GM21786 (cell line): ENCODE measurements at regions not wholly inside any gene's neighbourhood (a gene's known extent, or its start where the extent isn't known, plus 50 kb on each side); places are given as distances from the start of the nearest gene placed in this dataset.
A peak's percentile ranks its signal among the peaks of the same experiment; 100 is the strongest.

Experiments
- ATAC-seq: cut with Tn5 transposase; IDR thresholded peaks from one replicate; pipeline ENCODE4 v1.9.1; 2021; ENCODE audit not compliant: unreplicated experiment

- ATAC-seq = no peak
Observed at GRCh38 chr7:130960208-130960988, 226.4 kb upstream of the KLF14 start.

DNA sequence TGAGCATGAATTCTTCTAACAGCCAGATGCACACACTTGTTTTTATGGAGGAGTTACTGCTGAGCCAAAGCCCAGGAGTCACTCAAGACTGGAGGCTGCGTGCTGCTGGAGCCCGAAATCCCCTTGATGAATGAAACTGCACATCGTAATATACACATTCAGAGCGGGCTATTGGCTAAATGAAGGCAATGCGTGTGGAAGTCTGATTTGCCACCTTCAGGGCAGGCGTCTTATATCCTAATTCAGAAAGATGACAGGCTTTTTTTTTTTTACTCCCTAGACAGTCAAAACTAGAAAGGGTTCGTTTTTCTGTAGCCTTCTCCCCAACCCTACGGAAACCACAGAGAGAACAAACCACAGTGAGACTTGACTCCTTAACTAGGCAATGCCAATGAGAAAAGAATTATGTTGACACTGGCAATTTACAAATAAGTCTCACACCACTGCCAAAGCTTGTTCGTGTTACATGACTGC, 227.2 kb upstream of the KLF14 start:
- ATAC-seq = peak; percentile 82

DNA sequence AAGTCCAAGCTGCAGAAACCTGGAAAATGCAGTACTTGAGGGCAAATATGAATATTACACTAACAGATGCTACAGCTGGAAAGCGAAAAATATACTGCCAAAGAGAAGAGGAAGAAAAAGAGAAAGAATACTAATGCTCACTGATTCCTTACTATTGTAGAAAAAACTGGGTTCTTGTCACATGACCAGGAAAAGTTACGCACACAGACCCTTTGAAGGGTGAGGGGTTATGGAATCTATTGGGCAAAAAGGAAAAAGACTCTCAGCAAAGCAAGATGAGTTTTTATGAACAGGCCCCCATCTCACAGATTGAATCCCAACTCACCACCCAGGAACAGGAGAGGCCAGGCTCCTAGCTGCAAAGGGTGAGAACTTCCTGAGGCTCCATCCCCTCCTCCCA, 228.1 kb upstream of the KLF14 start:
- no peak for ATAC-seq

DNA sequence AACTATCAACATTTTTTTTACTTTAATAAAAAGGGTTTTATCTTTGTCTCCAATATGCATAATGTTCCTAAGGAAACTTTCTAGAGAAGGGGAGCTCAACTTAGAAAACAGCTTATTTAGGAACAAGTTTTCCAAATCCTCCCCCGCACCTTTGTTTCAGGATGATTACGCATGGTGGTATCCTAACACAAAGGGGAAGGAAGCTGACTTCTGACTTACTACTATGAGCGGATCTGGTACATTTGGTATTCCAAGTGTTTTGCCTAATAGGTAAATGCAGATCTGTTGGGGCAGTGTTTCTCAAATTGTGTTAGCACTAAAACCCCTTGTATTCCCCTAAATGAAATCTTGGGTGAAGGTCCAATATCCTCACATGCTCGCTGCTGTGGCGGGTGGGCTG, 229.3 kb upstream of the KLF14 start:
- no peak for ATAC-seq

DNA sequence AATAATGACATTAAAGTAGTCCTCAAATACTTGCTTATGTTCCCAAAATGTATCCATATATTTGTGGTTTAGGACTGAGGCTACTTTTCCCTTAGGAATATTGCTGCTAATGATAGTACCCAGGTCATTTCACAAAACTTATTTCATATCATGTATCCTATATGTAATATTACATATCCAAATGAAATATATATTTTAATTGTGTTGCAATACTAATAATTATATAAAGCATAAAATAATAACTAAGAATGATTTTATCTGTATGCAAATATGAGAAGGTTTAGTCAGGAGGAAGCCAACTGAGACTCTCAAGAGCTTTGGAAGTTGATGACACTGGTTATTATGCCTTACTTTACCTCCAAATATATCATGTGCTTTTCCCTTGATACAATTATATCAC, 231.5 kb upstream of the KLF14 start:
- ATAC-seq = no peak

DNA sequence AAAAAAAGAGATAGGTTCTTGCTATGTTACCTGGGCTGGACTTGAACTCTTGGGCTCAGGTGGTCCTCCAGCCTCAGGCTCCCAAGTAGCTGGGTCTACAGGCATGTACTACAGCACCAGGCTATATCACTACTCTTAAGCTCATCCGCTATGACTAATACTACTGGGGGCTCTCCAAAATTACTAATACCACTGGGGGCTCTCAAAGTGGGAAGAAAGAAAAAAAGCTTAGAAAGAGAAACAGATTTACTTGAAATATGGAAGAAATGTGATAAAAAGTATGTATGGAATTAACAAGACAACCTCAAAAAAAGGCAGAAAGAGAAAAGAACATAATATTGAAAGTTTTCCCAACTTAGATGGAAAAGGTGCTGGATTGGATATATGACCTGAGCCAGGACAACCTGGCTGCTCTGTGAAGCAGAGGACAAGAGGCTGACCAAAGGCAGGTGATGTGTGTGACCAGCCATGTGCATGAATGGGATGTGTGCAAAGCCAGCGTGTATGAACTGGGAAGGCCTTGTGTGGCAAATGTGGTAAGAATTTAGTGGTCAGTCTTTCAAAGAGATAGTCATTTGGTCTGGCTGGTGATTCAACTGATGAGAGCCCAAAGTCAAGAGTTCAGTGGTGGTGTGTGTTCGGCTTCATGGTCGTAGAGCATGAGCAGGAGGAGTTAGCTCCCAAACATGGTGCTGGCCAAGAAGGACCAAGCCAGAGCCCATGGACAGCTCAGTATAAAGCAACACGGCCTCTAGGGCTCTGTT, 232.4 kb upstream of the KLF14 start:
- ATAC-seq = peak; percentile 62

GRCh38 chr7:130970196-130970595, 236.2 kb upstream of the KLF14 start:
- ATAC-seq = no peak

DNA sequence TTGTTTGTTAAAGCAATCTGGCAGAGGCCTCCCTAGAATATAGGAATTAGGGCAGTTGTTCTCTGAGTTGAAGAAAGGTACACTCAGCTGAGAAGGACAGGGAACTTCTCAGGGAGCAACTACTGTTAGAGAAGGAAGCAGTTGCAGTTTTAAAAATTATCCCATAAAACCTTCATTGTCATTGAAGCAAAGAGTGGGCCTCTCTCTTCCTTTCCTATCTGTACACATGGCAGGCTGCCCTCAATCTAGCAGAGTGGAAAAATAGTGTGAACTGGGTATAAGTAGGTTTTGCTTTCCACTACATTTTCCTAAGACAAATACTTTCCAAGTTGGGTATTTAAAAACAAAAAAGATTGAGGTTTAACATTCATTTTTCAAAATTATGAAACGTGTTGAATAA, 236.7 kb upstream of the KLF14 start:
- no peak for ATAC-seq

- no peak for ATAC-seq
Observed at GRCh38 chr7:130971297-130971696, 237.3 kb upstream of the KLF14 start.

DNA sequence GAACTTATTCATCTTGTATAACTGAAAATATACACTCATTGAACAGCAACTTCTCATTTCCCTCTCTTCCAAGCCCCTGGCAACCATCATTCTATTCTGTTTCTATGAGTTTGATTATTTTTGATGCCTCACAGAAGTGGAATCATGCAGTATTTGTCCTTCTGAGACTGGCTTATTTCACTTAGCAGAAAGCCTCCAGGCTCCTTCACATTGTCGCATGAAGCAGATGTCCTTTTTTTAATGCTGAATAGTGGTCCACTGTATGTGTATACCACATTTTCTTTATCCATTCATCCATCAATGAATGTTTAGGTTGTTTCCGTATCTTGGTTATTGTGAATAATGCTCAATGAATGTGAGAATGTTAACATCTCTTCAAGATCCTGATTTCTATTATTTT, 238.2 kb upstream of the KLF14 start:
- no peak for ATAC-seq

DNA sequence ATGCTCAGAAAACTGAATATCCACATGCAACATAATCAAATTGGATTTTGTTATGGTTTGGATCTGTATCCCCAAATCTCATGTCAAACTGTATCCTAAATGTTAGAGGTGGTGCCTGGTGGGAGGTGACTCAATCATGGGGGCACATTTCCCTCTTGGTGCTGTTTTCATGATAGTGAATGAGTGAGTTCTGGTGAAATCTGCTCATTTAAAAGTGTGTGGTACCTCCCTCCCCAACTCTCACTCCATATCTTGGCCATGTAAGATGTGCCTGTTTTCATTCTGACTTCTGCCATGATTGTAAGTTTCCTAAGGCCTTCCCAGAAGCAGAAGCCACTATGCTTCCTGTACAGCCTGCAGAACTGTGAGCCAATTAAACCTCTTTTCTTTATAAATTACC, 239.6 kb upstream of the KLF14 start:
- no peak for ATAC-seq

- no peak for ATAC-seq
Observed at GRCh38 chr7:130974169-130974568, 240.2 kb upstream of the KLF14 start.

DNA sequence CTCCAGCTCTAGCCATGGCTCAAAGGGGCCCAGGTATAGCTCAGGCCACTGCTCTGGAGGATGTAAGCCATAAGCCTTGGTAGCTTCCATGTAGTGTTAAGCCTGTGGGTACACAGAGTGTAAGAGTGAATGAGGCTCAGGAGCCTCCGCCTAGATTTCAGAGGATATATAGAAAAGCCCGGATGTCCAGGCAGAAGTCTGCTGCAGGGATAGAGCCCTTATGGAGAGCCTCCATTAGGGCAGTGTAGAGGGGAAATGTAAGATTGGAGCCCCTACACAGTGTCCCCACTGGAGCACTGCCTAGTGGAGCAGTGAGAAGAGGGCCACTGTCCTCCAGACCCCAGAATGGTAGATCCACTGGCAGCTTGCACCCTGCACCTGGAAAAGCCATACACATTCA, 240.8 kb upstream of the KLF14 start:
- no peak for ATAC-seq

DNA sequence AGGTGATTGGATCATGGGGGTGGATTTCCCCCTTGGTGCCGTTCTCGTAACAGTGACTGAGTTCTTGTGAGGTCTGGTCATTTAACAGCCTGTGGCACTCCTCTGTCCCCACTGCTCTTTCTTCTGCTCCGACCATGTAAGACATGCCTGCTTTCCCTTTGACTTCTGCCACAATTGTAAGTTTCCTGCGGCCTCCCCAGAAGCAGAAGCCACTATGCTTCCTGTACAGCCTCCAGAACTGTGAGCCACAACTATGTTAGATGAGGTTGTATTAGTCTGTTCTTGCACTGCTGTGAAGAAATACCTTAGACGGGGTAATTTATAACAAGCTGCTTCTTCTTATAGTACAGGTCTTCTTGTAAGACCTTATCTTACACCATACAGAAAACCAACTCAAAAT, 241.7 kb upstream of the KLF14 start:
- no peak for ATAC-seq

GRCh38 chr7:130982160-130982638, 248.2 kb upstream of the KLF14 start:
- ATAC-seq = peak; percentile 60

- ATAC-seq = no peak
Observed at GRCh38 chr7:130982651-130983050, 248.6 kb upstream of the KLF14 start.

GRCh38 chr7:130985361-130985760, 251.4 kb upstream of the KLF14 start:
- ATAC-seq = no peak

DNA sequence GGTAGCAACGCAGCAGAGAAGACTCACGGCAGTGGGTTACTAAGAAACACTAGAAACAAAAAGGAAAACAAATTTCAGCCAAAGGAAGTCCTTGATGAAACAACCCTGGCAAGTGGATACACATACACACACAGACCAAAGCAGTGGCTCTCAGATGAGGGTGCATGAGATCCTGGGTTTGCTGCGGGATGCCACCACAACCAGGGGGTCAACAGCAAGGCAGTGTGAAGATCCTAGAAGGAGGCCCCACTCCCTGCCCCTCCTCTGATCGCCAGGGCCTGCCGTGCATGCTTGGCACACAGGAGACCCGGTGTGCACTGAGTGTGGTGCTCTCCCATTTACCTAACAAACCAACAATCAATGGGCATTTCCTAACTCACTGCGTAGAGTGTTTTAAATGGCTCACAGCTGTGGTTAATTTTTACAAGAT, 252.3 kb upstream of the KLF14 start:
- ATAC-seq = no peak

DNA sequence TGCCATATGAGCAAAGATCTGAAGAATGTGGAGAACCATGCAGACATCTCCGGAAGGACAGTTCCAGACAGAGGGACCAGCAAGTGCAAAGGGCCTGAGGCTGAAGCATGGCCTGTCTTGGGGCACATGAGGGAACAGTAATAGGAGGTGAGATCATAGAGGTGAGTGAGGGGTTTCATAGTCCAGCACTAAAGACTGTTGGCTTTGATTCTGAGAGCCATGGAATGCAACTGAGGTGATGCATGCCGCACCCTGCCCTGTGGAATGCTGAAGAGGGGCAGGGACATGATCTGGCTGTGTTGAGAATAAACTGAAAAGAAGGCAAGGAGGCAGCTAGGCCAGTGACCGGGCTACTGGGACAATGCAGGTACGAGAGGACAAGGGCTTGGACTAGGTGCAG, 253.1 kb upstream of the KLF14 start:
- no peak for ATAC-seq

GRCh38 chr7:130988443-130988842, 254.4 kb upstream of the KLF14 start:
- no peak for ATAC-seq

GRCh38 chr7:130989101-130989795, 255.2 kb upstream of the KLF14 start:
- ATAC-seq = no peak
